HG03442 (cell line): ENCODE measurements at regions not wholly inside any gene's neighbourhood (a gene's known extent, or its start where the extent isn't known, plus 50 kb on each side); places are given as distances from the start of the nearest gene placed in this dataset.

Experiments used
- ATAC-seq: cut with Tn5 transposase; IDR thresholded peaks from one replicate; pipeline ENCODE4 v1.9.1; 2021; ENCODE audit warnings: mild to moderate bottlenecking, moderate library complexity; ENCODE audit not compliant: unreplicated experiment

GRCh38 chr22:47301820-47302475 is 539.5 kb downstream of the TBC1D22A start:
- ATAC-seq: no peak

- ATAC-seq: no peak
These were observed 538.4 kb downstream of the TBC1D22A start for GRCh38 chr22:47300698-47301405.

GRCh38 chr22:47299863-47300697 is 537.6 kb downstream of the TBC1D22A start:
- ATAC-seq: no peak

GRCh38 chr22:47299211-47299862 is 536.9 kb downstream of the TBC1D22A start:
- ATAC-seq: no peak

GRCh38 chr22:47298017-47298785 is 535.8 kb downstream of the TBC1D22A start:
- no peak for ATAC-seq

- ATAC-seq: no peak
These were observed 535.0 kb downstream of the TBC1D22A start for GRCh38 chr22:47297261-47298016.

GRCh38 chr22:47296405-47297260 is 534.2 kb downstream of the TBC1D22A start:
- ATAC-seq: no peak

- no peak for ATAC-seq
These were observed 533.5 kb downstream of the TBC1D22A start for GRCh38 chr22:47295982-47296381.

- no peak for ATAC-seq
These were observed 532.9 kb downstream of the TBC1D22A start for GRCh38 chr22:47295226-47295901.

GRCh38 chr22:47294576-47294975 is 532.1 kb downstream of the TBC1D22A start:
- no peak for ATAC-seq

- no peak for ATAC-seq
These were observed 531.7 kb downstream of the TBC1D22A start for GRCh38 chr22:47294222-47294532.

- no peak for ATAC-seq
These were observed 531.1 kb downstream of the TBC1D22A start for GRCh38 chr22:47293368-47294221.

GRCh38 chr22:47292546-47293320 is 530.3 kb downstream of the TBC1D22A start:
- no peak for ATAC-seq

GRCh38 chr22:47291565-47292495 is 529.4 kb downstream of the TBC1D22A start:
- ATAC-seq: no peak

- ATAC-seq: no peak
These were observed 528.4 kb downstream of the TBC1D22A start for GRCh38 chr22:47290706-47291430.
